ENCODE measurements at regions not wholly inside any gene's neighbourhood (a gene's known extent, or its start where the extent isn't known, plus 50 kb on each side); places are given as distances from the start of the nearest gene placed in this dataset.

GRCh38 chr6:166751051-166751595 lies 124.1 kb upstream of the RPS6KA2 start:
- no peak for DNase-seq (ENCODE audit: low spot score)

- no peak for DNase-seq (ENCODE audit: low spot score)
Measured at GRCh38 chr6:166750108-166750793, 123.2 kb upstream of the RPS6KA2 start.

- no peak for DNase-seq (ENCODE audit: low spot score)
Measured at GRCh38 chr6:166749666-166750065, 122.6 kb upstream of the RPS6KA2 start.

GRCh38 chr6:166747644-166748595 lies 120.9 kb upstream of the RPS6KA2 start:
- no peak for DNase-seq (ENCODE audit: low spot score)

- DNase-seq (ENCODE audit: low spot score): no peak
Measured at GRCh38 chr6:166745801-166746668, 119.0 kb upstream of the RPS6KA2 start.

- DNase-seq (ENCODE audit: low spot score): no peak
Measured at GRCh38 chr6:166744223-166745134, 117.4 kb upstream of the RPS6KA2 start.

GRCh38 chr6:166743406-166744222 lies 116.6 kb upstream of the RPS6KA2 start:
- no peak for DNase-seq (ENCODE audit: low spot score)

- DNase-seq (ENCODE audit: low spot score): no peak
Measured at GRCh38 chr6:166742981-166743380, 115.9 kb upstream of the RPS6KA2 start.

GRCh38 chr6:166739976-166740318 lies 112.9 kb upstream of the RPS6KA2 start:
- DNase-seq (ENCODE audit: low spot score): no peak

- no peak for DNase-seq (ENCODE audit: low spot score)
Measured at GRCh38 chr6:166739117-166739975, 112.3 kb upstream of the RPS6KA2 start.

GRCh38 chr6:166738386-166739116 lies 111.5 kb upstream of the RPS6KA2 start:
- DNase-seq (ENCODE audit: low spot score): no peak

GRCh38 chr6:166737261-166737660 lies 110.2 kb upstream of the RPS6KA2 start:
- no peak for DNase-seq (ENCODE audit: low spot score)

GRCh38 chr6:166736634-166737033 lies 109.6 kb upstream of the RPS6KA2 start:
- no peak for DNase-seq (ENCODE audit: low spot score)

- no peak for DNase-seq (ENCODE audit: low spot score)
Measured at GRCh38 chr6:166733900-166734299, 106.8 kb upstream of the RPS6KA2 start.

- no peak for DNase-seq (ENCODE audit: low spot score)
Measured at GRCh38 chr6:166729658-166730057, 102.6 kb upstream of the RPS6KA2 start.

GRCh38 chr6:166728884-166729530 lies 102.0 kb upstream of the RPS6KA2 start:
- no peak for DNase-seq (ENCODE audit: low spot score)

GRCh38 chr6:166726201-166726600 lies 99.2 kb upstream of the RPS6KA2 start:
- DNase-seq (ENCODE audit: low spot score): no peak

- no peak for DNase-seq (ENCODE audit: low spot score)
Measured at GRCh38 chr6:166725571-166725970, 98.5 kb upstream of the RPS6KA2 start.
